GM18498 (cell line): ENCODE measurements at regions not wholly inside any gene's neighbourhood (a gene's known extent, or its start where the extent isn't known, plus 50 kb on each side); places are given as distances from the start of the nearest gene placed in this dataset.

Source experiments
- ATAC-seq: cut with Tn5 transposase; IDR thresholded peaks from one replicate; pipeline ENCODE4 v1.9.1; 2021; ENCODE audit warnings: mild to moderate bottlenecking, moderate library complexity; ENCODE audit not compliant: unreplicated experiment

DNA sequence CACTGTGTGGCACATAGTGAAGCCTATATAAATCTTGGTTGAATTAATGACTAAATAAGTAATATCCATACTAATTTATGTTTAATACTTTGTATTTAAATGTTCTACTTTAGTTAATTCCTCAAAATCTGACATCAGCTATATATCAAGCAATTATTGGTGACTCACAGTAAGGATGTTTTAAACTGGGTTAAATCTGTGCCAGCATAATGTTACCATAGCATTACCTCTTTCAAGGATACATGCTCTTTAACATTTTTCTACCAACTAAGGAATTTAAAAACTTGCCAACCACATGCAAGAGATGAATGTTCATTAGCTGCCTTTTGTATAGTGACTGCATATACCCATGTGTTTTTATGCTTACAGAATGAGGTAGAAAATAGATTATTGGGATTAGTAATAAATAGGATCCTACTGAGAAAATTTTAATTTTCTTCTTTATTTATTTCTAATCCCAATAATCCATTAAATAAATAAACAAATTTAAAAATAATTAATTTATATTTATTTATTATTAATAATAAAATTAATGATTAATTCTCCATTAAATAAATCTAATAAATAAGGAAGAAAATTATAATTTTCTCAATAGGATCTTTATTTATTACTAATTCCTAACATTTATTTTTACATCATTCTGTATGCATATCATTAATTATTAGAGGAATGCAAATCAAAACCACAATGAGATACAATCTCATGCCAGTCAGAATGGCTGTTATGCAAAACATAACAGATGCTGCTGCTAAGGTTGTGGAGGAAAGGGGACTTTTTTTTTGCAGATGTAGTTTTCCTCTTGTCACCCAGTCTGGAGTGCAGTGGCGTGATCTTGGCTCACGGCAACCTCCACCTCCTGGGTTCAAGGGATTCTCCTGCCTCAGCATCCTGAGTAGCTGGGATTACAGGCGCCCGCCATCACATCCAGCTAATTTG lies 410.7 kb upstream of the DSEL start:
- ATAC-seq: no peak

DNA sequence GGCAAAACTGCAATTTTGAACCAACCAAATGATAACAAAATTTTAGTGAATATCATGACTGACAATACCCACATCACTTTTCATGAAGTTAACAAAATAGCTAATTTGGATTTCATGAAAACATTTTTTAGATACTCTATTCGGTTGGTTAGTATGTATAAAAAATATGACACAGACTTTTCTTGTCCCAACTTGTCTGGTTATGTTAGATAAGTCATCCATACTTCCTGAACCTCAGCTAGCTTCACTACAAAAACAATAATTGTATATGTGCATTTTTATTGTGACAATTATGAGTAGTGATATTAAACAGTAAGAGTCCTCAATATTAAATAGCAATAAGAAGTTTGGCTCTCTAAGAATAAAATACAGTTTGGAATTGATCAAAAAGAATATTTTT lies 408.1 kb upstream of the DSEL start:
- no peak for ATAC-seq

DNA sequence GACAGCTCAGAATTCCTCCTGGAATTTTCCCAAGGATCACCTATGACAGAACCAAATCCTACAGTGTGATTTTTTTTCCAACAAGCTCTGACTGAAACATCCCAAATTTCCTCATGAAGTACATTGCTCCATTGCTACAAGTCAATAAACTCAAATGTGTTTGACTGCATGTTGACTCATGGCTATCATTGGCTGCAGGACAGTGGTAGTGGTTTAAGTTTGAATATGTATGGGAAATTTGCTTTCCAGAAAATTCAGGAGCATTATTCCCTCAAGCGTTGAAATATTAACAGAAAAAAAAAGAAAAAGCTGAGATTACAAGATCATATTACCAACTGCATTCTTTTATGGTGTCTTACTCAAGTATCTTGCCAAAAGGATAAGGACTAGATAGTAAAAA lies 402.8 kb upstream of the DSEL start:
- ATAC-seq: no peak

DNA sequence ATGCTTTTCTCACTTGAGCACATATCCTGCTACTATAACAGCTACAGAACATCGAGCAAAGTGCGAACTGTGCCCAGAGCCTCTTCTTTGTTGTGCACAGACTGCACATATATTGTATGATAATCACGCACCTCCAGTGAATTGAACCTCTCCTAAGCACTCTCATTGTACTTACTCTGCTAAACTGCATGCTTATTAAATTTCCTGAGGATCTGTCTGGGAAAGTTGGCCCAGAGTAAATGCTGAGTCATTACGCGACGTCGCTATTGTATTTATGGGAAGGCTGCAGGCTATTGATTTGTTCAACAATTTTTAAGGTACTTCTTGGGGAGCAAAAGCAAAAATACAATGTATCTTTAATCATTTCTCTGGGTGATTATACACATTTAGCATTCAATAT lies 399.6 kb upstream of the DSEL start:
- no peak for ATAC-seq

DNA sequence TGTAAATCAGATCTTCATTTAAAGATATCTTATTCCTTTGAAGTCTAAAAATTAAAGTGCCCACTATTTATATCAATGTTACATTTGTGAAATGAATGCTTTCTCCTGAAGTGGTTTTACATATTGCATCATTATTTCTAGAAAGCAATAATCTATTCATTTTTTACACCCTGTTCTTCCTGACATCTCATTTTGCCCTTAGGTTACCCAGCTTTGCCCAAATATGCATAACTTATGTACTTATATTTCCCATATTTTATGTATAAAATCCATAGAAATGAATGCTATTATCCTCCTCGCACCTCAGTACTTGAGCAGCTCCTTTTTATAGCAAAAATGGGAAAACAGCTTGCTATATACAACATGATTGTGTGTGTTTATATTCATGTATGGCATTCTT lies 396.5 kb upstream of the DSEL start:
- no peak for ATAC-seq

DNA sequence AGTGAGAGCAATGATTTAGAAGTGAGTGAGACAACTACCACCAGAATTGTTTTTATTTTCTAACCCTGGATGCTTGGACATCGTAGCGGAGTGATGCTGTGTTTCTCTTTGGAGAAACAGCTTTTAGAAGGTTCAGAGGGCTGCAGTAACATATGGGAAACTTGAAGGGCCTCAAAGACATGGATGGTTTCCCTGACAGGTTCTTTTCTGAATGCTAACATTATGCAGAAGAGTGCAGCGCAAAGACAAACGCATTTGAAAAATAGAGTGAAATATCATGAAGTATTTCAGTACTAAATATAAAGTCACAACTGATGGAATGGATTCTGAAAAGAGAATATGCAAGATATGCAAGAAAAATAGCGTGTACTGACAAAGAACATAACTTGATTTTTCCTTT lies 385.1 kb upstream of the DSEL start:
- no peak for ATAC-seq

DNA sequence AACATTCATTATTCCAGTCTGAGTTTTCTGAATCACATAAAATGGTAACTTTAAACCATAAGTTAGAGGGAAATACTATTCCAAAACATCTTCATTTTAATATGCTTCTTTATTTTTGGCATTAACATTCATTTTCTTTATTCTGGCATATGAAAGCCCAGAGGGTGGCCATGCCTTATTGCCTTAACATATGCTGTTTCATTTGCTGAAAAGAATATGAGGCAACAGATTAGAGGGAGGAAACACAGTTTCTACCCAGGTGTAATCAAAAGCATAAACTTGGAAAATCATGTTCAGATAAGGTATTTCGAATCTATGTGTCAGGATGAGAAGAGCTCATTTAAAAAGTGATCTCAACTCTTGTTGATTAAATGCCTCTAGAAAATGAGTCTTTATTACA lies 379.9 kb upstream of the DSEL start:
- ATAC-seq: no peak

DNA sequence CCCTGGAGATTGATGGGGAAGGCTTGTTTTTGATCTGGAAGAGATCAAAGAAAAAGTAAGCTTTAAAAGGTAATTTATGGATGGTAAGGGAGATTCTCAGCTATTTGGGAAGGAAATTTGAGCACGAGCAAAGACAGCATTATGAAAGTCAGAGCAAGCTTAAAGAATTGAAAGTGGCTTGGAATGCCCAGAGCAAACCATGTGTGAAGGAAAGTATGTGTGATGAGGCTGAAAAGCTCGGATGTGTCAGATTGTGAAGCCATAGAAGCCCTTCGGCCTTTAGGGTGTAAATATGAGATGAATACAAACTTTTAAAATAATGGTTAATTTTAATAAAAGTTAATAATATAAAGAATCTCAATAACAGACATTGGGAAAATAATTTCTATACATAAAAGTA lies 377.4 kb upstream of the DSEL start:
- ATAC-seq: no peak

DNA sequence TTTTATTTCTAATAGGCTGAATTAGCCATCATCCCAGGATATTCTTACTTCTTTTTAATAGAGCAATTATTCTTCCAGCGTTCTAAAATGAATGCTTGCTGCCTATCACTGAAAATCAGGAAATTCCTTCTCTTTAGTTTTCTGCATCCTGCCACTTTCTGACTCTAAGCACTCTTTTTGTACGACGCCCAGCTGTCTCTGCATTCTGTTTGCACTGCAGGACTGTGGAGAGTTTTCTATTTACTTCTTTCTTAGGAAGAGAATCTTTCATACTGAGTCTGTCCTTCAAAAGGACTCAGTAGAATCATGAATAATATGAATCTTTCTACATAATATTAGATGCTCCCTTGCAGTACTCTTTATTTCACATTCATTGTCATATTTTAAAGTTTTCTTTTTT lies 360.4 kb upstream of the DSEL start:
- no peak for ATAC-seq

DNA sequence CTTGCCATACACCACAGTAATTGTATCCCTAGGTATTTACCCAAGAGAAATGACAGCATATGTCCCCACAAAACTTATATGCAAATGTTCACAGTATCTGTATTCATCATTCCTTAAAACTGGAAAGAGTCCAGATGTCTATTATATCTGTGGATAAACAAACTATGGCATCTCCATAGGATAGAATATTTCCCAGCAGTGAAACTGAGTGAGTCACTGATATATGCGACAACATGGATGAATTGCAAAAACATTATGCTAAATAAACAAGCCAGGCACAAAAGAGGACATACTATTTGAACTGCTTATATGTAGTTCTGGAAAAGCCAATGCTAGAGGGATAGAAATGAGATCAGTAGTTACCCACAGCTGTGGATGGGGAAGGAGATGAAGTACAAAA lies 359.4 kb upstream of the DSEL start:
- ATAC-seq: no peak

DNA sequence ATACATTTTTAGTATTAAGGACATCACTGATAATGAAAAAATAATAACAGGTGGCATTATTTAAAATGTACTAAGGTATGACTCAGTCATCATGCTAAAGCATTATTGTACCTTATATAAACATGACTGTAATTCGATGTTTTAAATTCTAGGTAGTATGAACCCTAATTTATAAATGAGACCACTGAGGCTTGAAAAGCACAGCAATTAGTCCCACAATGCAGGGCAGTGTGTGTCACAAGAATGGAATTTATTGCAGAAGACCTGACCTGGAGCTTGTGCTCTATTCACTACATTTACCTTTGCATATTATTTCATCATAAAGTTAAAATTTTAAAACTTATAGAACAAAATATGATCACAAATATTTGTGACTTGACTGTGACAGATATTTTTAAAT lies 358.5 kb upstream of the DSEL start:
- no peak for ATAC-seq

DNA sequence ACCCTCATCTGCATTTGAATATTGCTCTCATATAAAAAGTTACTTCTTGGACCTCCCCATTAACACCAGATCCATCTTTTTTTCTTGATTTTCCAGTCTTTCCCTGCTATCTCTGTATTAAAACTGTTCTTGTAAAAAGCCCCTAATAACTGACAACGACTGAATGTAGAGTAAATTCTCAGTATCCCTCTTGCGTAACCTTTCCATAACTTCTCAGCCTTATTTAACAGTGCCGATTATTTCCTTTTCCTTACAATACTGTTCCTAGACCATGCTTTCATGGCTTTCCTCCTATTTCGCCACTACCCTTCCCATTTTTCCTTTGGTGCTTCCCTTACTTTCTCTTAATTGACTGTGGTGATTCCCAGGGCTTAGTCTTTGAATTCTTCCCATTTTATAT lies 348.9 kb upstream of the DSEL start:
- ATAC-seq: no peak

DNA sequence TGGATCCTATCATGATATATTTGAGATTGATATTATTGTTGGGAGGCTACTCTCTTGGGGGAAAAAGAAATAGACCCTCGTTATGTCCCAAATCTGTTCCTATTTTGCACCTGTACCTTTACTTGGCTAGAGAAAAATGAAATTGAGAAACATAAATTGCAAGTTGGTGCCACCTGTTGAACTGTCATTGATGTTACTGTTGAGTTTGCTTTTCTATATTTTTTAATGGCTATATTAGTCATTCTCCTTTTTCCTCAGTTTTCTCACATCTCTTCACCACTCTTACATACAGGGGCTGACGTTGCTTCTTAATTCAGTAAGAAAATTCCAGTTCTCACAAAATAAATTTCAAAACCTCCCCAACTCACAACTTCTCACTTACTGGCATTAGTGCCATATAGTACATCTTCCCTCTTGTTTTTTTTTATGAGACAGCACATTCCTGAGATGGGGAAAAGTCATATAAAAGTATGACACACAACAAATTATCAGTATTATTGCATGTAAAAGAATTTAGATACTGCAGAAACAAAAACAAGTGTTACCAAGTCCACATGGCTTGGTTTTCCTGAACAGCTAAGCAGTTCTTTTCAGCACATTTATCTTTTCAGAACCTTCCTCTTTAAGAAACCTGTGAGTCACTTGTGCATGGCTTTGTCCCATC lies 348.3 kb upstream of the DSEL start:
- no peak for ATAC-seq

DNA sequence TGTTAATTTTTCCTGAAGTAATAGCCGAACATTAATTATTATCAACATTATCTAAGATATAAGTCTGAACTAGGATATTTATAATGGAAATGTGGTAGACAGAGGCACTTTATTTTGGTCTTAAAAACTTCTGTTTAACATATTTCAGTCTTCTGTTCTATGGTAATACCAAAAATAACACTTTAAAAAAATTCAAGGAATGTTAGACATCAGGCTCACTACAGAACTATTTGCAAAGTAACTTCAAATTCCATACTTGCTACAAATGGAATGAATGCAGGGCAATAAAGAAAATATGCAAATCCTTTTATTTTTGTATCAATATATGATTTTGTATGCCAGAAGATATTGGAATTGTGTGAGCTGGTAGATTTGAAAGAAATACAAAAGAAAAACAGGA lies 345.5 kb upstream of the DSEL start:
- no peak for ATAC-seq

DNA sequence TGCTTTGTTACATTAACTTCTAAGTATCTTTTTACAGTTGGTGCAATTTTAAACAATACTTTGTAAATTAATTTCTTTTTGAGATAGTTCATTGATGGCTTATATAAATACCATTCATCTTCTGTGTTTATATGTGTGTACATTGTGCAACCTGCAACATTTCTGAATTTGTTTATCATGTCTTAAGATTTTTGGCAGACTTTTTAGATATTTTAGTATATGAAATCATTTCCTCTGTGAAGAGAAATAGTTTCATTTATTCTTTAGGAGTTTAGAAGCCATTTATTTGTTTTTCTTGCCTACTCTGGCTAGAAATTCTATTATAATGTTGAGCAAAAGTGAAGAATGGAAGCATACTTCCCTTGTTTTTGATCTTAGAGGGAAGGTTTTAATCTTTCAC lies 337.8 kb upstream of the DSEL start:
- no peak for ATAC-seq

DNA sequence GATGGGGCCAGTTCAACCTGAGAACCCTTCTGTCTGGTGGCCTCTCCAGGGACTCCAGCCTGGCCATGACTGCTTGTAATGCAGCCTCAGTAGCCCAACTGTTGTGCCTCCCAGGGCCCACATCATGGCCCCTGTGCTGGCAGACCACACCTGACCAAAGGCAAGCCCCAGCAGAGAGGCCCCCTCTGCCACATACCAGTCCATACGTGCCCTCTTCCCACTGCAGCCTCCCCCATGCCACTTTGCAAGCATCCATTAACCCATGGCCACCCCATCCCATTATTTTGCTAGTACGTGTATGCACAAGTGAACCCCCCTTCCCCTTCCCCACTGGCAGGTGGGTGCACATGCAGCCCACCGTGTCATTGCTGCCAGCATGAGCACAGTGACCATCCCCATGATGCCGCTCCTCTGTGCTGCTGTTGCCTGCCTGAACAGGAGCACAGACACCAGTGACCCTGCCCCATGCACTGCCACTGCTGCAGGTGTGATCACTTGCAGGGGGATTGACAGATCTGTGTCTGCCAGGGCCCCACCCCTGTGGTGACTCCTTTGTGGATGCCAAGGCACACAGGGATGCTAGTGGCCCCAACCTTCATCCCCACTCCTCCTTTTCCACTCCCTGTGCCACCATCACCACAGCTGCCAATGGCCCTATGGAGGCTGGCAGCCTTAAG lies 330.0 kb upstream of the DSEL start:
- no peak for ATAC-seq

DNA sequence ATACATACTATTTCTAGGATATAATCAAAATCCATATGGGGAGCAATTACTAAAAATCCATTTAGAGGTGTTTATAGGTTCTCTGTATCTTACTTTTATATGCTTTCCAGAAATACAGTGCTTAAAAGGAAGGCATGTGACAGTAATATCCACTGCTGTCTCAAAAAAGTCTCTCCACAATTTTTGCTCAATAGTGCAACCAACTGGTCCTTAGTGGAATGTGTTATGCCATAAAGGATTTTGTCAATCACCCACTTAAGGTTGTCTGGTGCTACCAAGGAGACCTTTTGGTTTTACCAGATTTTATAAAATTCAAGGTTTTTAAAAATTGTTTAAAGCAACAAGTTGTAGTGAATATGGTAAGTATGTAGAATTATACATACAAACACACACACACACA lies 328.5 kb upstream of the DSEL start:
- ATAC-seq: no peak

DNA sequence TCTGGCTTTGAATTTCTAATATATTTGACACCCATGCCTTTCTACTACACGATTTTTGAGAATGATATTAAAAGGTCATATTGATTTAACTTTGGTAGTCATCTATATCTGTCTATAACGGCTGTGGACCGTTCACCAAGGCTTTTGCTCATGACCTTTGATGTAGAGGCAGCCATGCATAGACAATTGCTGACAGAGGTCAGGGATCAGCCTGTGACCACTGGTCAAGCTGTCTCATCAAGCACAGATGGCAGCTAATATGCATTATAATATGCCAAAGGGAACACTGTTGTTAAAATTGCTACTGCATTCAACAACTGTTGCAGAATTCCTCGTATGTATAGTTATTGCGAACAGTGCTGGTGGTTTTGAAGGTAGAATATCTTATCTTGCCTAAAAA lies 323.9 kb upstream of the DSEL start:
- no peak for ATAC-seq

DNA sequence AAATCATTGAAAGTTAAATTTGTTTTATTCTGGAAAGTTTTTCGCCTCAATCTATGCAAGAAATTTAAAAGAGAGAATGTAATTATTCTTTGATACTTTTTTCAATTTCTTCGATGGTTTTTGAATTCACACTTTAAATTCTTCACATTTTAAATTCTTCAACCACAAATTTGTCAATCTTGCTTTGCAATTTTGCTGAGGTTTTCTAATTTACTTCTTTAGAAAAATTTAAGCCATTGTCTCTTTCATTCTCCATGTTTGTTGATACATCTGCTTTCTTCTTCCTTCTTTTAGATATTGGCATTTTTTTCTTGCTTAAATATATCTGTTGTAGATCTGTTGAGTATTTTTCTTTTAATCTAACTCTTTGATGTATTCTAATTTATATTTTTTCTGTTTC lies 301.9 kb upstream of the DSEL start:
- no peak for ATAC-seq

DNA sequence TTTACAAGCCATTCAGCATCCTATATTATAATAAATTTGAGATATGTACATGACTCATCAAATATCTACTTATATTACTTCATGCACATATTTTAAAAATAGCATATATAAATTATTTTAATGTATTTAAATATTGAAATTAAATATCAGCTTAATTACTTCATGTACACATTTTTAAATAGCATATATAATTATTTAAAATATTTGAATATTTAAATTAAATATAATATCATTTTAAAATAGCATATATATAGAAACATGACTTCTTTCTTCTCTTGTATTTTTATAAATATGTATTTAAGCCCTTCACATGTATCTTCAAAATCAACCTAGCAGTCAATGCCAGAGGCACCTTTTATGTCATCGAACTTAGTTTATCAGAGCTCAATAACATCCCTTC lies 298.8 kb upstream of the DSEL start:
- no peak for ATAC-seq

DNA sequence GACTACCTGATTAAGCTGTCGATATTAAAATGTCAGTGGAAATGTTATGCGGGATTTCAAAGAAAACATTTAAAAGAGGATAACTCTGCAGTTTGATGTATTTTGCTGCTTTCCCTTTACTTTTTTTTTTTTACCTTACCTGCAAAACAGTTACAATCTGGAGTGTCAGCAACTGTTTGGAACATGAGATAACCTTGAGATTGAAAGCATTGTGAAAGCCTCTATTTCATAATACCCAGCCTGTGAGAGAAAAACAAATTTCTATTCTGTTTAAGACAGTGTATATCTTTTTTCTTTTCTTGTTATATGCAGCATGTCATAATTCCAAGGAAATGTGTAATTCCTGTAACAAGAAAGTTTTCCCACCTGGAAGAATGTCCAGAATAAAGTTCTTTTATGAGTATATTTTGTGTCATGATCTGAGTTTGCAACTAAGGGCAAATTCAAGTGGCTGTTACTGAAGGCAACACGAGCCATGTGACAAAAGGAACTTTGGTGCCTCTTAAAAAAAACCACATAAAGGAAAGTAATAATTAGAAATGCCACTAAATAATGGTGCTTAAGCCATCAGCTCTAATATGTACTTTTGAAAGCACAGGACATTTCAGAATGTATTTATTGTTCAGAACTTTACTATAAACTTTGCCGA lies 297.0 kb upstream of the DSEL start:
- no peak for ATAC-seq

DNA sequence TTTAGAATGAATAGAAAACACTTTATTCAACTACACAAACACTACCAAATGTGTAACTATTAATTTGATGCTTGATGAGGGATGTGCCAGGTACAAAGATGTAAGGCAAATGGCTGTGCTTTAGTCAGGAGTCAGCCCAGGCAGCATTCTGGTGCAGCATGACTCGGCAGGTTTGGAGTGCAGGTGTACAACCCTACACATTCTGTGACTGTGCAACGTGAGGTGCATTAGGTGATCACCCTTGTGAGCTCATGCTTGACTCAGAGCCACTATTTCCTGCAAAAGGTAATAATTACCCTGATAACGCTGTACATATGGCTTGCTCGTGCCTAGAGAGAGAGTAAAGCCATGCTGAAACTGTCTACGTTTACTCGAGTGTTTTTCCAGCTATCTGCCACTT lies 288.7 kb upstream of the DSEL start:
- no peak for ATAC-seq
